Mesenchymal stem cell (in vitro differentiated cells and primary cell): ENCODE measurements at regions not wholly inside any gene's neighbourhood (a gene's known extent, or its start where the extent isn't known, plus 50 kb on each side); places are given as distances from the start of the nearest gene placed in this dataset.

Source experiments
- DNase-seq: peaks from one replicate; pipeline ENCODE4 v3.0.0-alpha.2; 2013
- H2AFZ ChIP-seq: one replicate; pipeline ENCODE4 v1.6.1; 2013; ENCODE audit warnings: low read depth, mild to moderate bottlenecking, control low read depth, inconsistent platforms, low read length, moderate library complexity
- H2AK5ac ChIP-seq: 2 replicates; pipeline ENCODE4 v1.6.1; 2013; ENCODE audit warnings: low read length, moderate library complexity, mild to moderate bottlenecking, inconsistent platforms; ENCODE audit not compliant: severe bottlenecking
- H2BK120ac ChIP-seq: one replicate; pipeline ENCODE4 v1.6.1; 2013; ENCODE audit warnings: low read depth, mild to moderate bottlenecking, inconsistent platforms, low read length, moderate library complexity
- H2BK12ac ChIP-seq, 2 experiments: one replicate each; pipeline ENCODE4 v1.6.1; 2013; ENCODE audit warnings: inconsistent platforms in 2 of 2, low read length in 2 of 2, mild to moderate bottlenecking in 2 of 2, moderate library complexity in 2 of 2, control low read depth in 1 of 2
- H2BK15ac ChIP-seq: one replicate; pipeline ENCODE4 v1.6.1; 2013; ENCODE audit warnings: mild to moderate bottlenecking, low read depth, inconsistent platforms; ENCODE audit not compliant: poor library complexity, severe bottlenecking
- H2BK5ac ChIP-seq: 2 replicates; pipeline ENCODE4 v1.6.1; 2013; ENCODE audit warnings: low read depth, mild to moderate bottlenecking, low read length, control low read depth, inconsistent platforms; ENCODE audit not compliant: poor library complexity, severe bottlenecking
- H3K14ac ChIP-seq, 2 experiments: one replicate each; pipeline ENCODE4 v1.6.1; 2013; ENCODE audit warnings: inconsistent platforms in 2 of 2, low read length in 2 of 2, control low read depth in 1 of 2, mild to moderate bottlenecking in 1 of 2, moderate library complexity in 1 of 2
- H3K18ac ChIP-seq, 2 experiments: one replicate each; pipeline ENCODE4 v1.6.1; 2013; ENCODE audit warnings: inconsistent platforms in 2 of 2, low read length in 2 of 2, control low read depth in 1 of 2, low read depth in 1 of 2, mild to moderate bottlenecking in 1 of 2
- H3K23ac ChIP-seq, 2 experiments: one replicate each; pipeline ENCODE4 v1.6.1; 2013; ENCODE audit warnings: inconsistent platforms in 2 of 2, low read length in 2 of 2, mild to moderate bottlenecking in 2 of 2, moderate library complexity in 2 of 2, control low read depth in 1 of 2
- H3K27ac ChIP-seq: 2 replicates; pipeline ENCODE4 v1.5.1; 2013; ENCODE audit warnings: mild to moderate bottlenecking, moderate library complexity, low read length, control low read depth, inconsistent platforms; ENCODE audit not compliant: poor library complexity, severe bottlenecking
- H3K27me3 ChIP-seq, 2 experiments: 2 replicates each; pipeline versions ENCODE4 v1.6.1 to v1.7.0; 2013; ENCODE audit warnings: low read length in 2 of 2, mild to moderate bottlenecking in 2 of 2, moderate library complexity in 2 of 2, control low read depth in 1 of 2, inconsistent platforms in 1 of 2; ENCODE audit not compliant: control insufficient read depth in 1 of 2, insufficient read depth in 1 of 2
- H3K36me3 ChIP-seq, 2 experiments: 2 replicates each; pipeline versions ENCODE4 v1.6.1 to v1.7.0; 2013; ENCODE audit warnings: low read length in 2 of 2, control low read depth in 1 of 2, inconsistent platforms in 1 of 2, low read depth in 1 of 2, mild to moderate bottlenecking in 1 of 2; ENCODE audit not compliant: insufficient read depth in 2 of 2, control insufficient read depth in 1 of 2
- H3K4ac ChIP-seq, 2 experiments: one replicate each; pipeline ENCODE4 v1.6.1; 2013; ENCODE audit warnings: inconsistent platforms in 2 of 2, low read length in 2 of 2, mild to moderate bottlenecking in 2 of 2, moderate library complexity in 2 of 2, control low read depth in 1 of 2, low read depth in 1 of 2
- H3K4me1 ChIP-seq: 2 replicates; pipeline ENCODE4 v1.6.1; 2013; ENCODE audit warnings: low read depth, low read length, control low read depth; ENCODE audit not compliant: control insufficient read depth, insufficient read depth
- H3K4me2 ChIP-seq: 2 replicates; pipeline ENCODE4 v1.6.1; 2013; ENCODE audit warnings: low read length, mild to moderate bottlenecking, inconsistent platforms; ENCODE audit not compliant: poor library complexity, severe bottlenecking
- H3K4me3 ChIP-seq, 2 experiments: 2 replicates each; pipeline versions ENCODE4 v1.5.1 to v1.7.0; 2013; ENCODE audit warnings: low read length in 2 of 2, mild to moderate bottlenecking in 2 of 2, control low read depth in 1 of 2, low read depth in 1 of 2; ENCODE audit not compliant: insufficient read depth in 1 of 2
- H3K79me1 ChIP-seq: replicated peaks from 2 replicates; pipeline ENCODE4 v1.6.1; 2013; ENCODE audit warnings: mild to moderate bottlenecking, control low read depth, low read length, inconsistent platforms; ENCODE audit not compliant: poor library complexity, severe bottlenecking
- H3K9ac ChIP-seq: 2 replicates; pipeline ENCODE4 v1.7.0; 2013; ENCODE audit warnings: mild to moderate bottlenecking, low read length, moderate library complexity
- H3K9me3 ChIP-seq: 2 replicates; pipeline ENCODE4 v1.7.0; 2013; ENCODE audit warnings: mild to moderate bottlenecking, low read length; ENCODE audit not compliant: control insufficient read depth
- H4K8ac ChIP-seq: one replicate; pipeline ENCODE4 v1.6.1; 2013; ENCODE audit warnings: inconsistent platforms, mild to moderate bottlenecking, low read length, moderate library complexity
- H4K91ac ChIP-seq: one replicate; pipeline ENCODE4 v1.6.1; 2013; ENCODE audit warnings: mild to moderate bottlenecking, low read length, inconsistent platforms
- whole genome bisulfite sequencing: methylation state at CpG from one replicate; pipeline ENCODE4 v1.1.7; 2013; ENCODE audit warnings: mixed read lengths; 5-methylcytosine and 5-hydroxymethylcytosine counted together

GRCh38 chr5:18438126-18438525 is 803.9 kb downstream of the TAF11L14 start:
- Histone ChIP-seq H3K4me1 (no peaks in the 10 kb centered on the region), H3K23ac (no peak overlapping the region), H3K18ac (no peak overlapping the region), H3K9ac (no peak overlapping the region), H3K4me3 (no peak overlapping the region), H2AK5ac (no peak overlapping the region), H2AFZ (no peak overlapping the region), H2BK120ac (no peak overlapping the region), H3K4ac (no peak overlapping the region), H3K14ac (no peak overlapping the region), H3K36me3 (no peaks in the 10 kb centered on the region), H3K27me3 (no peaks in the 10 kb centered on the region), H3K4me2 (no peak overlapping the region), H2BK15ac (no peak overlapping the region), H3K9me3 (no peaks in the 10 kb centered on the region), H3K79me1 (no peaks in the 10 kb centered on the region), H2BK12ac (no peak overlapping the region), H3K27ac (no peak overlapping the region), H2BK5ac (no peak overlapping the region), H4K8ac (no peak overlapping the region), H4K91ac (no peak overlapping the region)
- 45% methylated on average over 1 of the region's 1 CpG for WGBS
- no peak for DNase-seq

- H3K79me1 ChIP-seq = no peaks in the 10 kb centered on the region
- 80% methylated on average over 1 of the region's 2 CpGs for WGBS
- H3K27ac ChIP-seq = no peak overlapping the region
- H3K4me3 ChIP-seq = no peak overlapping the region
- no peak overlapping the region for H3K23ac ChIP-seq
- no peaks in the 10 kb centered on the region for H3K36me3 ChIP-seq
- no peak overlapping the region for H2BK12ac ChIP-seq
- no peak overlapping the region for H3K14ac ChIP-seq
- no peak overlapping the region for H2BK120ac ChIP-seq
- H2AFZ ChIP-seq = no peak overlapping the region
- H3K27me3 ChIP-seq = no peaks in the 10 kb centered on the region
- no peak overlapping the region for H2BK15ac ChIP-seq
- no peak overlapping the region for H2AK5ac ChIP-seq
- H2BK5ac ChIP-seq = no peak overlapping the region
- H3K9ac ChIP-seq = no peak overlapping the region
- DNase-seq = no peak
- no peaks in the 10 kb centered on the region for H3K9me3 ChIP-seq
- no peak overlapping the region for H3K18ac ChIP-seq
- no peak overlapping the region for H3K4ac ChIP-seq
- H3K4me1 ChIP-seq = no peaks in the 10 kb centered on the region
- H4K91ac ChIP-seq = no peak overlapping the region
- no peak overlapping the region for H3K4me2 ChIP-seq
- no peak overlapping the region for H4K8ac ChIP-seq
Observed at GRCh38 chr5:18455521-18455920, 821.3 kb downstream of the TAF11L14 start.

GRCh38 chr5:18457255-18457654 is 823.0 kb downstream of the TAF11L14 start:
- Histone ChIP-seq H3K4me2 (no peak overlapping the region), H2BK15ac (no peak overlapping the region), H4K91ac (no peak overlapping the region), H3K18ac (no peak overlapping the region), H3K27me3 (no peaks in the 10 kb centered on the region), H2BK5ac (no peak overlapping the region), H3K9ac (no peak overlapping the region), H3K14ac (no peak overlapping the region), H2AK5ac (no peak overlapping the region), H2AFZ (no peak overlapping the region), H3K23ac (no peak overlapping the region), H3K36me3 (no peaks in the 10 kb centered on the region), H3K9me3 (no peaks in the 10 kb centered on the region), H2BK12ac (no peak overlapping the region), H3K4ac (no peak overlapping the region), H4K8ac (no peak overlapping the region), H3K27ac (no peak overlapping the region), H3K79me1 (no peaks in the 10 kb centered on the region), H3K4me1 (no peaks in the 10 kb centered on the region), H2BK120ac (no peak overlapping the region), H3K4me3 (no peak overlapping the region)
- DNase-seq = no peak
- 100% methylated on average over 2 of the region's 5 CpGs for WGBS

DNA sequence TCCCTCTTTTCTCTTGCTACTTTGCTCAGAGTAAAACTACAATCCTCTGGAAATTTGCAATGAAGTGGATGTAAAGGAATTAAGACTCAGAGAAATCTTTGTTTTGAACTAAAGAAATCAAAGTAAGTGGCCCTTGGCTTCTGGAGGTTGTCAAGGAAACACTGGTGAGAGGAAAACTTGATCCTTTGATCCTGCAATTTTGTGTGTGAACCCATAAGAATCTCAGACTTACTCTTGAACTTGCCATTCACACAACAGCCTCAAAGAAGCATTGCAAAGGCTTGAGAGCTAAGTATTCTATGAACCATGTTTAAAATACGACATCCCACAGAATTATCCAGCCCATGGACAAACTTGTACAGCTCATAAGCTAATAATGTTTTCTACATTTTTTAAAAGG is 827.5 kb downstream of the TAF11L14 start:
- no peak overlapping the region for H2AK5ac ChIP-seq
- H3K27ac ChIP-seq = no peak overlapping the region
- no peak overlapping the region for H3K18ac ChIP-seq
- H3K9ac ChIP-seq = no peak overlapping the region
- no peak overlapping the region for H3K4me2 ChIP-seq
- H2BK120ac ChIP-seq = no peak overlapping the region
- no peaks in the 10 kb centered on the region for H3K79me1 ChIP-seq
- H3K36me3 ChIP-seq = no peaks in the 10 kb centered on the region
- no peaks in the 10 kb centered on the region for H3K4me1 ChIP-seq
- no peak overlapping the region for H4K8ac ChIP-seq
- DNase-seq = no peak
- no peak overlapping the region for H3K4me3 ChIP-seq
- no peak overlapping the region for H3K4ac ChIP-seq
- WGBS = 63% methylated on average over 1 of the region's 1 CpG
- no peak overlapping the region for H3K14ac ChIP-seq
- H2BK12ac ChIP-seq = no peak overlapping the region
- no peak overlapping the region for H2BK15ac ChIP-seq
- H2AFZ ChIP-seq = no peak overlapping the region
- no peak overlapping the region for H2BK5ac ChIP-seq
- H3K27me3 ChIP-seq = no peaks in the 10 kb centered on the region
- no peaks in the 10 kb centered on the region for H3K9me3 ChIP-seq
- H3K23ac ChIP-seq = no peak overlapping the region
- no peak overlapping the region for H4K91ac ChIP-seq
